ENCODE measurements at regions not wholly inside any gene's neighbourhood (a gene's known extent, or its start where the extent isn't known, plus 50 kb on each side); places are given as distances from the start of the nearest gene placed in this dataset.

DNA sequence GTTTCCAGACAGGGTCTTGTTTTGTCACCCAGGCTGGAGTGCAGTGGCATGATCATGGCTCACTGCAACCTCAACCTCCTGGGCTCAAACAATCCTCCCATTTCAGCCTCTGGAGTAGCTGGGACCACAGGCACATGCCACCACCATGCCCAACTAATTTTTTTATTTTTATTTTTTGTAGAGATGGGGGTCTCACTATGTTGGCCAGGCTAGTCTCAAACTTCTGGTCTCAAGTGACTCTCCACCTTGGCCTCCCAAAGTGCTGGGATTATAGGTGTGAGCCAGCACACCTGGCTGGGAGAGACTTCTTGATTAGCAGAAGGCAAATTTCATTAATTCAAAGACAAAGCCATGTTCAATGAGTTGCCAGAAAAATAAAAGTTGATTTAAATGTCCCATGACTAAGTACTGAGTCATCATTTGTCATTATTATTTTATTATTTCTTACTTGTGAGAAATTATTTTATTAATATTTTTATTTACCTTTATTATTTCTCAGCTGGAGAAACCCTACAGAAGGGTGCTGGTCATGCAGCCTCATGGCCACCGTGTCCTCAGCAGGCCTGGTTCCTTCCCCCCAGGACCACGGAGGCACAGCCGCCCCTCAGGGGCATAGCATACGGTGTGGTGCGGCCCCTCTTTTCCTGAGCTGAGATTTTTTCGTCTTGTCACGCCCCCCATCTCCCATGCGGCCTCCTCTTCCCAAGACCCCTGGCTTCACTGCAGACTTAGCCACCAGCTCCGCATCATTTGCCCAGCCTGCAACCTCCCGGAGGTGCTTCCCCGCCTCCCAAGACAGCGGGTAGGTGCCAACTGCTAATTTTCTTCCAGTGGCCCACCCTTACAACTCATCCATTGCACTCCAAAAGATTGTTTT is 55.3 kb upstream of the SIM2 start:
- Histone ChIP-seq H3K4me1 (ENCODE audit: control insufficient read depth in 4 of 4, insufficient read depth in 4 of 4, low read length in 3 of 4) (no peaks in the 10 kb centered on the region), H3K4me3 (ENCODE audit: low read depth in 1 of 3, low read length in 3 of 3) (no peak overlapping the region), H3K27me3 (ENCODE audit: control insufficient read depth in 4 of 4, insufficient read depth in 4 of 4, low read length in 3 of 4) (peaks cover 0 to 3% (median 0%) of the 10 kb centered on the region in 4 donors), H3K9me3 (ENCODE audit: control insufficient read depth in 4 of 4, low read length in 3 of 4) (no peaks in the 10 kb centered on the region), H3K9ac (ENCODE audit: low read depth in 1 of 2, low read length in 2 of 2) (no peak overlapping the region), H3K36me3 (ENCODE audit: control insufficient read depth in 4 of 4, insufficient read depth in 3 of 4, low read depth in 1 of 4, low read length in 3 of 4) (no peaks in the 10 kb centered on the region), H3K27ac (ENCODE audit: low read depth in 1 of 2, low read length in 2 of 2) (no peak overlapping the region)
- TF ChIP-seq HNF4G (IDR thresholded peaks at IDR 0.05) = no peak
- TF ChIP-seq, protein P1, sequence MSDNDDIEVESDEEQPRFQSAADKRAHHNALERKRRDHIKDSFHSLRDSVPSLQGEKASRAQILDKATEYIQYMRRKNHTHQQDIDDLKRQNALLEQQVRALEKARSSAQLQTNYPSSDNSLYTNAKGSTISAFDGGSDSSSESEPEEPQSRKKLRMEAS (IDR thresholded peaks at IDR 0.05) = no peak
- TF ChIP-seq NR2F2 (IDR thresholded peaks at IDR 0.05) = no peak
- no peak for TF ChIP-seq REST (IDR thresholded peaks at IDR 0.05)
- no peak for TF ChIP-seq HNF4A (conservative IDR thresholded peaks at IDR 0.05)
- TF ChIP-seq CTCF (IDR thresholded peaks at IDR 0.05; ENCODE audit: low read depth, low read length, missing input control) = no peak
- no peak for TF ChIP-seq RXRA (IDR thresholded peaks at IDR 0.05)
- no peak for DNase-seq (ENCODE audit: low spot score)
- WGBS = 92% methylated on average over 12 of the region's 12 CpGs

GRCh38 chr21:36646011-36646410 is 52.9 kb upstream of the SIM2 start:
- H3K4me1 ChIP-seq (ENCODE audit: control insufficient read depth in 4 of 4, insufficient read depth in 4 of 4, low read length in 3 of 4) = no peaks in the 10 kb centered on the region
- TF ChIP-seq ZBTB33 (IDR thresholded peaks at IDR 0.05) (no peak), FOXA2 (IDR thresholded peaks at IDR 0.05) (no peak), YY1 (IDR thresholded peaks at IDR 0.05) (no peak), SP1 (IDR thresholded peaks at IDR 0.05) (no peak), HNF4G (IDR thresholded peaks at IDR 0.05) (no peak), NR2F2 (IDR thresholded peaks at IDR 0.05) (no peak), GABPA (IDR thresholded peaks at IDR 0.05 in 1 of 2, conservative IDR thresholded peaks at IDR 0.05 in 1 of 2) (no peak), CTCF (IDR thresholded peaks at IDR 0.05; ENCODE audit: low read depth, low read length, missing input control) (no peak), RAD21 (IDR thresholded peaks at IDR 0.05) (no peak), TAF1 (conservative IDR thresholded peaks at IDR 0.05) (no peak), EGR1 (IDR thresholded peaks at IDR 0.05; ENCODE audit: low read depth in 2 of 2) (no peak), FOXA1 (IDR thresholded peaks at IDR 0.05) (no peak)
- TF ChIP-seq, protein P1 (IDR thresholded peaks at IDR 0.05) = no peak
- no peaks in the 10 kb centered on the region for H3K36me3 ChIP-seq (ENCODE audit: control insufficient read depth in 4 of 4, insufficient read depth in 3 of 4, low read depth in 1 of 4, low read length in 3 of 4)
- 78% methylated on average over 7 of the region's 7 CpGs for WGBS
- H3K27me3 ChIP-seq (ENCODE audit: control insufficient read depth in 4 of 4, insufficient read depth in 4 of 4, low read length in 3 of 4) = peaks cover 0 to under 1% (median 0%) of the 10 kb centered on the region in 4 donors
- no peak overlapping the region for H3K9ac ChIP-seq (ENCODE audit: low read depth in 1 of 2, low read length in 2 of 2)
- no peak for DNase-seq (ENCODE audit: low spot score)
- H3K9me3 ChIP-seq (ENCODE audit: control insufficient read depth in 4 of 4, low read length in 3 of 4) = no peaks in the 10 kb centered on the region
- no peak overlapping the region for H3K27ac ChIP-seq (ENCODE audit: low read depth in 1 of 2, low read length in 2 of 2)
- no peak overlapping the region for H3K4me3 ChIP-seq (ENCODE audit: low read depth in 1 of 3, low read length in 3 of 3)

All from liver (tissue), 8 donors.